IgD-negative memory B cell (primary cell): ENCODE measurements at regions not wholly inside any gene's neighbourhood (a gene's known extent, or its start where the extent isn't known, plus 50 kb on each side); places are given as distances from the start of the nearest gene placed in this dataset.
A peak's percentile ranks its signal among the peaks of the same experiment; 100 is the strongest.

Source experiments
- H3K27ac Mint-ChIP-seq, 3 donors: one replicate each; pipeline ENCODE4 v1.8.0; 2020 to 2022; ENCODE audit warnings: mild to moderate bottlenecking in 3 of 3, mixed read lengths in 3 of 3, moderate library complexity in 1 of 3
- H3K27me3 Mint-ChIP-seq: one replicate; pipeline ENCODE4 v1.8.0; 2021; ENCODE audit warnings: mixed read lengths
- H3K36me3 Mint-ChIP-seq: one replicate; pipeline ENCODE4 v1.8.0; 2020; ENCODE audit warnings: mild to moderate bottlenecking, mixed read lengths
- H3K4me1 Mint-ChIP-seq, 3 donors: one replicate each; pipeline ENCODE4 v1.8.0; 2020 to 2022; ENCODE audit warnings: mixed read lengths in 3 of 3, mild to moderate bottlenecking in 1 of 3
- H3K4me3 Mint-ChIP-seq, 4 donors: one replicate each; pipeline ENCODE4 v1.8.0; 2020 to 2022; ENCODE audit warnings: mild to moderate bottlenecking in 4 of 4, mixed read lengths in 4 of 4, moderate library complexity in 3 of 4
- H3K9me3 Mint-ChIP-seq, 3 donors: one replicate each; pipeline ENCODE4 v1.8.0; 2020 to 2021; ENCODE audit warnings: mixed read lengths in 3 of 3, mild to moderate bottlenecking in 1 of 3

- Mint-ChIP-seq H3K4me3 (peak overlapping the region in 1 of 4 donors; percentile 14), H3K9me3 (no peaks in the 10 kb centered on the region), H3K27me3 (no peaks in the 10 kb centered on the region), H3K4me1 (peaks cover 0 to 6% (median 5%) of the 10 kb centered on the region in 3 donors), H3K27ac (no peak overlapping the region), H3K36me3 (no peaks in the 10 kb centered on the region)
These were observed 80.5 kb upstream of the SYNDIG1 start for GRCh38 chr20:24388828-24389380.

GRCh38 chr20:24385547-24385946 is 83.9 kb upstream of the SYNDIG1 start:
- Mint-ChIP-seq H3K4me1 (peaks cover 0 to 6% (median 4%) of the 10 kb centered on the region in 3 donors), H3K9me3 (no peaks in the 10 kb centered on the region), H3K27me3 (peaks cover 2% of the 10 kb centered on the region), H3K27ac (no peak overlapping the region), H3K4me3 (no peak overlapping the region), H3K36me3 (no peaks in the 10 kb centered on the region)

- Mint-ChIP-seq H3K36me3 (no peaks in the 10 kb centered on the region), H3K4me3 (no peak overlapping the region), H3K27me3 (peaks cover 2% of the 10 kb centered on the region), H3K27ac (no peak overlapping the region), H3K9me3 (no peaks in the 10 kb centered on the region), H3K4me1 (peaks cover 0 to 5% (median 0%) of the 10 kb centered on the region in 3 donors)
These were observed 84.6 kb upstream of the SYNDIG1 start for GRCh38 chr20:24384865-24385264.

GRCh38 chr20:24382743-24383142 is 86.7 kb upstream of the SYNDIG1 start:
- H3K4me3 Mint-ChIP-seq, result no peak overlapping the region
- no peaks in the 10 kb centered on the region for H3K9me3 Mint-ChIP-seq
- no peaks in the 10 kb centered on the region for H3K36me3 Mint-ChIP-seq
- peaks cover 2% of the 10 kb centered on the region for H3K27me3 Mint-ChIP-seq
- H3K4me1 Mint-ChIP-seq, result no peaks in the 10 kb centered on the region
- no peak overlapping the region for H3K27ac Mint-ChIP-seq

- peaks cover 2% of the 10 kb centered on the region for H3K27me3 Mint-ChIP-seq
- no peaks in the 10 kb centered on the region for H3K9me3 Mint-ChIP-seq
- no peaks in the 10 kb centered on the region for H3K36me3 Mint-ChIP-seq
- H3K27ac Mint-ChIP-seq, result no peak overlapping the region
- no peak overlapping the region for H3K4me3 Mint-ChIP-seq
- H3K4me1 Mint-ChIP-seq, result no peaks in the 10 kb centered on the region
These were observed 87.1 kb upstream of the SYNDIG1 start for GRCh38 chr20:24382331-24382730.

GRCh38 chr20:24381886-24382285 is 87.5 kb upstream of the SYNDIG1 start:
- no peaks in the 10 kb centered on the region for H3K9me3 Mint-ChIP-seq
- H3K4me3 Mint-ChIP-seq, result no peak overlapping the region
- peaks cover 2% of the 10 kb centered on the region for H3K27me3 Mint-ChIP-seq
- no peaks in the 10 kb centered on the region for H3K4me1 Mint-ChIP-seq
- H3K36me3 Mint-ChIP-seq, result no peaks in the 10 kb centered on the region
- H3K27ac Mint-ChIP-seq, result no peak overlapping the region

- Mint-ChIP-seq H3K27ac (no peak overlapping the region), H3K4me1 (no peaks in the 10 kb centered on the region), H3K27me3 (peaks cover 2% of the 10 kb centered on the region), H3K36me3 (no peaks in the 10 kb centered on the region), H3K4me3 (no peak overlapping the region), H3K9me3 (no peaks in the 10 kb centered on the region)
These were observed 89.9 kb upstream of the SYNDIG1 start for GRCh38 chr20:24379484-24379927.

- Mint-ChIP-seq H3K27ac (no peak overlapping the region), H3K36me3 (no peaks in the 10 kb centered on the region), H3K9me3 (no peaks in the 10 kb centered on the region), H3K4me1 (no peaks in the 10 kb centered on the region), H3K4me3 (no peak overlapping the region), H3K27me3 (peaks cover 2% of the 10 kb centered on the region)
These were observed 90.6 kb upstream of the SYNDIG1 start for GRCh38 chr20:24378661-24379483.

GRCh38 chr20:24376311-24377099 is 92.9 kb upstream of the SYNDIG1 start:
- no peaks in the 10 kb centered on the region for H3K4me1 Mint-ChIP-seq
- no peaks in the 10 kb centered on the region for H3K27me3 Mint-ChIP-seq
- no peak overlapping the region for H3K27ac Mint-ChIP-seq
- no peak overlapping the region for H3K4me3 Mint-ChIP-seq
- no peaks in the 10 kb centered on the region for H3K9me3 Mint-ChIP-seq
- H3K36me3 Mint-ChIP-seq, result no peaks in the 10 kb centered on the region

GRCh38 chr20:24373372-24373771 is 96.1 kb upstream of the SYNDIG1 start:
- Mint-ChIP-seq H3K27me3 (no peaks in the 10 kb centered on the region), H3K9me3 (no peaks in the 10 kb centered on the region), H3K36me3 (no peaks in the 10 kb centered on the region), H3K27ac (no peak overlapping the region), H3K4me1 (no peaks in the 10 kb centered on the region), H3K4me3 (no peak overlapping the region)

GRCh38 chr20:24370911-24371695 is 98.3 kb upstream of the SYNDIG1 start:
- no peak overlapping the region for H3K4me3 Mint-ChIP-seq
- no peaks in the 10 kb centered on the region for H3K4me1 Mint-ChIP-seq
- H3K27me3 Mint-ChIP-seq, result no peaks in the 10 kb centered on the region
- H3K36me3 Mint-ChIP-seq, result no peaks in the 10 kb centered on the region
- no peak overlapping the region for H3K27ac Mint-ChIP-seq
- H3K9me3 Mint-ChIP-seq, result no peaks in the 10 kb centered on the region

GRCh38 chr20:24370249-24370648 is 99.2 kb upstream of the SYNDIG1 start:
- H3K27ac Mint-ChIP-seq, result no peak overlapping the region
- H3K4me3 Mint-ChIP-seq, result no peak overlapping the region
- no peaks in the 10 kb centered on the region for H3K4me1 Mint-ChIP-seq
- H3K9me3 Mint-ChIP-seq, result no peaks in the 10 kb centered on the region
- no peaks in the 10 kb centered on the region for H3K36me3 Mint-ChIP-seq
- no peaks in the 10 kb centered on the region for H3K27me3 Mint-ChIP-seq

- Mint-ChIP-seq H3K27ac (no peak overlapping the region), H3K4me1 (no peaks in the 10 kb centered on the region), H3K27me3 (no peaks in the 10 kb centered on the region), H3K9me3 (no peaks in the 10 kb centered on the region), H3K36me3 (no peaks in the 10 kb centered on the region), H3K4me3 (no peak overlapping the region)
These were observed 101.2 kb upstream of the SYNDIG1 start for GRCh38 chr20:24368253-24368652.

GRCh38 chr20:24366336-24367004 is 103.0 kb upstream of the SYNDIG1 start:
- H3K27me3 Mint-ChIP-seq, result no peaks in the 10 kb centered on the region
- H3K27ac Mint-ChIP-seq, result no peak overlapping the region
- no peak overlapping the region for H3K4me3 Mint-ChIP-seq
- peaks cover 0 to 5% (median 2%) of the 10 kb centered on the region in 3 donors for H3K9me3 Mint-ChIP-seq
- no peaks in the 10 kb centered on the region for H3K4me1 Mint-ChIP-seq
- H3K36me3 Mint-ChIP-seq, result no peaks in the 10 kb centered on the region
